DMS53 treated with DMSO at 0.1 percent for 48 hours (cell line): ENCODE measurements at regions not wholly inside any gene's neighbourhood (a gene's known extent, or its start where the extent isn't known, plus 50 kb on each side); places are given as distances from the start of the nearest gene placed in this dataset.

ENCODE experiments used
- DNase-seq: peaks from one replicate; lab custom pipeline; 2025; ENCODE audit not compliant: unreplicated experiment; lab: John Stamatoyannopoulos, UW

- DNase-seq: no peak
Observed at GRCh38 chr14:95413289-95414215, 93.8 kb upstream of the CLMN start.

- DNase-seq: no peak
Observed at GRCh38 chr14:95410838-95411237, 91.1 kb upstream of the CLMN start.

DNA sequence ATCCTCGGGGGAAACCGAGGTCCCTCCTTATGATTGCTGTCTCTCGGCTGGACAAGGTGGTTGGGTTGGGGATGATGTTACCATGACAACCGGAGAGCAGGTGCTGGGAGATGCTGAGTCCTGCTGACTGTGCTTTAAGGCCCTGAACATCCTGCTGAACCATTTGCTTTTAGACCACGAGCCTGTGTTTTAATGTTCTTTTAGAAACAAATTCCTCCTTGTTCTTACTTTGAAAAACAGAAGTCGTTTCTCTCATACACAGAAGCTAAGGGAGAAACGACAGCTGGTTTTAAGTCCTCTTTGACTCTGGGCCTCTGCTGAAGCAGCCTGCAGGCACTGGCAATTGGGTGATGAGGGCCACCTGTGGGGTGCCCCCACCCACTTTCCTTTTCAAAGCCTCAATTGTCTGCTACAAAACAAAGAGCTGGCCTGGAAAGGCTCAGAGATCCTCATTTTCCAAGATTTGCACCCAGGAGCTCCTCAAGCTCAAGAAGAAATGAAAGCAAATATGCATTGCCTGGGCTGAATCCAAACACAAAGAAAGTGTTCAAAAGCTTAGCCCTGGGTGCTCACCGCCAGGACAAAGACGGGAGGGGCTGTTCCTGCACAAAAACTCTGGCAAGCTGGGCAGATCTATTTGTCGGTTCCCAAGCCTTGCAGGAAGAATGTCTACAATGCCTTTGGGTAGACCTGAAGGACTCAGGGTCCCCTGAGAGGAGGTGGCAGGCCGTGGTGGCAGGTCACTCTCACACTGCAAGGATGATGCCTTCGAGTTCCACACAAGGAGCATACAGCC is 90.0 kb upstream of the CLMN start:
- DNase-seq: no peak

GRCh38 chr14:95408731-95409476 is 89.2 kb upstream of the CLMN start:
- DNase-seq: no peak

GRCh38 chr14:95407354-95407753 is 87.6 kb upstream of the CLMN start:
- DNase-seq: no peak

GRCh38 chr14:95406756-95407277 is 87.1 kb upstream of the CLMN start:
- DNase-seq: no peak

DNA sequence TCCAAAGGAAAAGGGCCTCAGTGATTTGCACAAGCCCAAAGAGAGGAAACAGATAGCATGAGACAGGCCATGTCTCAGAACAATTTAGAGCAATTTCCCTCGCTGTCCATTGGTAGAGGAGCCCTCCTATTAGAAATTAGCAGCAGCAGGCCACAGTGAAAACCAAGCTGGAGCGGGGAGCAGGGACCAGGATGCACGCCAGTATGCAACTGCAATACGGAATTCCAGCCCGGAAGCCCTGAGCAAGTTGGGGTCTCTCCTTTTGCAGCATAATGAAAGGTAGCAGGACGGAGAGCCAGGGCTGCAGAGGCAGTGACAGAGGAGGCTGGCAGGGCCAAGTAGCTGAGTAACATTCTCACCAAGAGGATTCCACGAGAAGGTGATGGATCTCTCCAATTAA is 84.9 kb upstream of the CLMN start:
- DNase-seq: no peak

GRCh38 chr14:95402578-95402977 is 82.9 kb upstream of the CLMN start:
- no peak for DNase-seq

DNA sequence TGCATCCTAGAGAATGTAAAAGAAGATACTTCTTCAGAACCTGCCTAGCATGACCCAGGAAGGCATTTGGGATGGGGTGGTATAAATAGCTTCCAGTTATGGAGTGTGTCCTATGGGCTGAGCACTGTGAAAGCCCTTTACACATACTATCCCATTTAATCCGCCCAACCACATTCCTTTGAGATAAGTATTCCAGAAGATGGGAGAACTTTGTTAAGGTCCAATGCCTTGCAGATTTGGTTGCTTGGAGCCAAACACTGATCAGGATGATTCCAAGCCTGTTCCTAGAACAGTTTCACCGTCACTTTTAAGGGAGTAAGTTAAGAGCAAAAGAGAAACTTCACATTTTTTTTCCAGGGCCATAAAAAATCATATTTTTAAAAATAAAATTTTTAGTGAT is 82.5 kb upstream of the CLMN start:
- no peak for DNase-seq

DNA sequence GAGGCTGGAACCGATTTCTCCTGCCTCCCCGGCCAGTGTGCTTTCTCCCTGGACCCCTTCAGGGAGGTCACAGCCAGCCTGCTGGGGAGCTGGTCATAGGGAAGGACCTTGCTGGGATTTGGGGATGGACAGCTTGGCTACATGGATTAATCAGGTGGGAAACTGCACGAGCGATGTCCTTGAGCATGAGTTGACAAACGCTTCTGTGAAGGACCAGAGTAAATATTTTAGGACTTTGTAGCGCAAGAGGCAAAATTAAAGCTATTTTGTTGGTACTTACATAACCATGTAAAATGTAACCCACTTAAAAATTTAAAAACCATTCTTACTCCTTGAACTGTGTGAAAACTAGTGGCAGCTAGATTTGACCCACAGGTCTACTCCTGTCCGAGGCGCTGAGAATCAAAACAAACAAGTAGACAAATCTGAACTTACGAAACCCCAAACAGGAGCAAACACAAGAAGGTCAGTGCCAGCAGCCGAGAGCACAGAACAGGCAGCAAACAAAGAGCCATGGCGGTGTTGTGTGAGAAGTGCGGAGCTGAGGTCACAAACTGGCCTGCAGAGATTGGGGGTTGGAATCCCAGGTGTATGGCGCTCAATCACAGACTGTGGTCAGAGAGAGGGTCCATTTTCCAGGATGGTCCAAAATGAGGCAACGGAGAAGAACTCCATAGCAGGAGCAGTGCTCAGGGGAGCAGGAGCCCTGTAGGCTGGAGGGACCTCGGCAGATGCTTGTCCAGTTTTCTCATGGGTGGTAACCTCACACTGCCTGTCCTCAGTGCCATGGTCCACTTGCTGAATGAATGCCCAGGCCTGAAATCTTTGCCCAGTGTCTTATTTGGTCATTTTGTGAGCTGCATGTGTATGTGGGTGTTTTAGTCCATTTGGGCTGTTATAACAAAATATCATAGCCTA is 79.2 kb upstream of the CLMN start:
- DNase-seq: no peak

DNA sequence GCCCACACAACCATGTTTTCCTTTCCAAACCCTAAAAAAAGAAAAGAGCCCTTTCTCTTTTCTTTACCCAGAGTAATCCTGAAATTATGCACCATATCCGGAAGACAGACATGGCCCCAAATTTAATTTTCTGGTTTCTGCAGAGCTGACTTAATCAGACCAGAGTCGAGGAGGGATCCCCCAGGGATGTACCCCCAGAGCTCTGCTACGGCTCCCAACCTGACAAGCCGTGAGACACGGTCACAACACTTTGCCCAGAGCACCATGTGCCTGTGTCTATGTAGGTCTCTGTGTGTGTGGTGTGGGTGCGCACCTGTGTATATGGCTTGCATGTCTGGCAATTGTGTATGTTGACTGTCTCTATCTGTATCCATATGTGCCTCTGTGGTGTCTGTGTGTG is 77.6 kb upstream of the CLMN start:
- no peak for DNase-seq

GRCh38 chr14:95396221-95396620 is 76.5 kb upstream of the CLMN start:
- DNase-seq: no peak

DNA sequence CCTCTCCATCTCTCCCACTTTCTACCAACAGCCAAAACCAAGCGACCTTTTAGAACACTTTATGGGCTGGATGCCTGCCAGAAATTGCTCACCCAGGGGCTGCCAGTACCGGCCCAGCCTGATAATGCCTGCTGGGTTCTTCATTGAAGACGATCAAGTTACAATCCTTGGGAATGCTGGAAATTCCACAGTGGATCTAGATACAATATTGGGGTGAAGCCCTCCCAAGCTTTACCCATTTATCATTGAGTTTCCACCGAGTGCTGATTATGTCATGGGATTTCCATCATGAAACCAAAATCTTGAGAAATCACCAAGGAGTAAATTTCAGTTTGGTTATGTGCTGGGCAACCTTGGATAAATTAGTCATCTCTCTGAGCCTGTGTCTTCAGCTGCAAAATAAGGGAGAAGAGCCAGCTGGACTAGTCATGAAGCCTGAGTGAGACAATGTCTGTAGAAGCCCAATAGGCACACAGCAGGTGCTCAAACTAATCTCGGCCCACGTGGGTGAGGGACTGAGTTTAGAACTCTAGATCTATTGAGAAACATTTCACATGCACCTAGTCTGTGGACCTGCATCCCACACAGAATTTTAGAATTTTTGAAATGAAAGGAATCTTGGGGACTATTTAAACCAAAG is 75.5 kb upstream of the CLMN start:
- no peak for DNase-seq

DNA sequence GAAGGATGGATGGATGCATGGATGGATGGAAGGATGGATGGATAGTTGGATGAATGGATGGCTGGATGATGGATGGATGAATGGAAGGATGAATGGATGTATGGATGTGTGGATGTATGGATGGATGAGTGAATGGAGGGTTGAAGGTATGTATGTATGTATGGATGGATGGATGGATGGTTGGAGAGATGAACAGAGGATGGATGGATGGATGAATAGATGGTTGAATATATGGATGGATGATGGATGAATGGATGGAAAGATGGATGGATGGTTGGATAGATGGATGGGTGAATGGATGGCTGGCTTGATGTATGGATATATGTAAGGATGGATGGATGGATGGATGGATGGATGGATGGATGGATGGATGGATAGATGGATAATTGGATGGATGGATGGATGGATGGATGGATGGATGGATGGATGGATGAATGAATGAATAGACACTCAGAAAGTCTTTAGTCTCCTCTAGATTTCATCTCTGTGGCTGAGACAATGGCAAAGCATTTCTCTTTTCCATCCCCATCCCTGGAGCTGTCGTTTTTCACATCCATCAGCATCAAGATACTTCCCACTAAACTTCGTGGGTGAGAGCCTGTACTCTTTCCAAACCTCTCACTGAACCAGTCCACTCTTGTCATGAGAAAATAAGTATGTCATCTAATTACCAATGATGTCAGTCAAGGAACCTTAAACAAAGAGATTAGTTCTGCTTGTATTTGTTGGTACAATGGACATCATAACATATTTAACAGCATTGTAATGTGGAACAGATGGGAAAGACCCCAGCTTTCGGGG is 74.8 kb upstream of the CLMN start:
- DNase-seq: no peak

DNA sequence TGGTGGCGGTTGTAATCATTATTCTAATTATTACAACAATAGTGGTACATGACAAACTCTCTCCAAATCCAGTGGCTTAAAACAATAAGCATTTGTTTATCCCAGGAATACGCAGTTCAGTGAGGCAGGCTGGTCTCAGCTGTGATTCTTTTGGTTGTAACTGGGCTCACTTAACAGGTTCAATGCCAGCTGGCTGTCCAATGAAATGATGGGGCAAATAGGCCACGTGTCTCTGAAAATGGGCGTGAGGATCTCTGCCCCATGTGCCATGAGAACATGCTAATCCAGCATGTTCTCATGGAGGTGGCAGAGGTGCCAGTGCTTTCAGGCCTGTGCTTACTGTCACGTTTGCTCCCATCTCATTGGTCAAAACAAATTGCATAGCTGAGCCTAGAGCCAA is 73.1 kb upstream of the CLMN start:
- DNase-seq: no peak

- DNase-seq: no peak
Observed at GRCh38 chr14:95391331-95391730, 71.6 kb upstream of the CLMN start.

- DNase-seq: no peak
Observed at GRCh38 chr14:95389471-95390011, 69.8 kb upstream of the CLMN start.

DNA sequence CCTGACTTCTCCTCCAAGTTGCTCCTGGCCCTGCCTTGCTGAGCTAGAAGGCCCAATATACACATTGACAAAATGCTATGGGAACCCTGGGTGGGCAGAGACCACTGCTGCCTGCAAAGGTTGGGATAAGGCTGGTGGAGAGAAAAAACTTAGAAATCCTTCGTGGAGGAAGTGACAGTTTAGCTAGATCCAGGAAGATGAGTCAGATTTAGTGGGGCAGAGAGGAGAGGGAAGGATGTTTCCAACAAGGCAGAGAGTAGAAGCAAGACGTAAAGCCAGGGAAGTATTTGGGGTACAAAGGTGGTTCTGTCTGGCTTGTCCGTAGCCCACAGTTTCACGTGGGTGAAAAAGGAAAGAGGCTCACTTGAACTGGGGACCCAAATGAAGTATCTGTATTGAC is 69.0 kb upstream of the CLMN start:
- DNase-seq: no peak
